ENCODE measurements at regions not wholly inside any gene's neighbourhood (a gene's known extent, or its start where the extent isn't known, plus 50 kb on each side); places are given as distances from the start of the nearest gene placed in this dataset.

DNA sequence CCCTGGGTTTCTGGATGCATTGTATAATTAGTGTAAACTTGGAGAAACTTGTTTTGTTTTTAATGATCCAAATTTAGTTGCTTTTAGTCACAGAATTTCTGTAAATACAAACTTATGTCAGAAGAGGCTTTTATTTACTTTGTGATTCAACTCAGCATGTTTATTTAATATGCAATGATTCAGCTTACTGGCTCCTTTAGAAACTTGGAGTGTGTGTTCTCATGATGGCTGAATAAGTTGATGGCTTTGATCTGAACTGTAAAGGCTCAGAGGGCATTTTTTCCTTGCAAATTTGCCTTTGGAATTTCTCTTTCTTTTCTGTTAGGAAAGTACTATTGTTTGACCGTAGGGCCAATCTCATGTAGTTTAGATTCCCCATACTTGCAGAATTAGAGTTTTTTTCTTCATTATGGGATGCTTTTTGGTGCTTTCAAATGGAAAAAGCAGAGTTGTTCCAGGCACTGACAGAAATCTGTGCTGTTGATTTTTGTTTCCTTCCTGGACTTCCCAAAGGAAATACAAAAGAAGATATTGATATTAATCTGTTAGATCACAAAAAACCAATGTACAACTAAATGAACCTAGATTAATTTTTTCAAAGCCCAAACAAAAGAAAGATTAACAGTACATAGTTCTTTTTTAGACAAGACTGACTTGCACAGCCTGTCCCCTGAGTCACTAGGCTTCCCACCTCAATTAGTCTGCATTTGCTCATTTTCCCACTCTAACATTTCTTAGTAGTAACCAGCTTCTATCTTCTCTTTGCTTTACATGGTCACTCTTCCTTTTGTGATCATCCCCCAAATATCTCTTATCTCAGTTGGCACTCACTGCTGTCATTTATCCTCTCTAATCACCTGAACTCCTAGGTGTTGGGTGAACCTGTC is 96.8 kb upstream of the AGR3 start:
- no peak for DNase-seq

DNA sequence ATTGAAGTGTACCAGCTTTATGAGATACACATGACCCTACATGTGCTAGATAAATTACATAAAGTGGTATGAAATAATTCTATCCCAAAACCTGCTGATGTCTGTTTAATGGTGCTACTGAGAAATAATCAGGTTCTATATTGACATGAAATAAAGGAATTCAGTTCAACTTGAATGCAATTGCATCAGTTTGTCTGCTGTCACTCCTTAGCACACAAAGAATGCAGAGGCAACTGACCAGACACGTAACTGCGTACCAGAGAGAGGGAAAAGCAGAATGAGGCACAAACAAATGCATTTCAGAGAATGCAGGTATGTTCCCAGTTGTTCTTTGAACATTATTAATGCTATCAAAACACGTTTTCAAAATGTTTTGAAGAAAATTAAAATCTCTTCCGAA is 98.8 kb upstream of the AGR3 start:
- no peak for DNase-seq

DNA sequence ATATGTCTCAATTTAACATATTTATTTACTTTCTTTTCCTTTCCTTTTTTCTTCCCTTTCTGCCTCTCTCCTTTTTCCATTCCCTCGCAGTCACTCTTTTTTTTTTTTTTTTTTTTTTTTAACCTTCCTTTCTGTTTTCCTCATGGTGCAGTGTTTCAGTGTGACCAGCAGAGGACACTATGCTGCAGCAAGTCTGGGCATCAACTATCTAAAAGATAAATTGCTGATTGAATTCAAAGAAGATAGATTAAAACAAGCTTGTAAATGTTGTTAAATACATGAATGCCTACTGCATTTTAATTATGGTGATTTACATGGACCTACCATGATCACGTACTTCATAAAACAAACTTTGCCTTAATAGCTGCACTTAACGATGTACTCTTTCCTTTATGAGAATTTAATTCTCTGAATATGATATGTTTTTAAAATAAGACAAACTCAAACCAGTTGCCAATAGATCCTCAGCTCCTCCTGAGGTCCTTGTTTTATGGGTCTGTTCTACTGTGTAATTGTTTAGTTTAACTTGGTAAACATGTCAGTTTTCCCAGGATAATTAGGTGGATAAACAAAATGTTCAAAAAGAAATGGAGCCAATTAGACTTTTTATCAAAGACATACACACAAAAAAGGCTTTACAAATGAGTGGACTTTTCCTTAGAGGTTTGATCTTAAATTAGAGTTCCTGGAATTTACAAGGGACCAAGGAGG is 101.0 kb upstream of the AGR3 start:
- DNase-seq: peak; percentile 41

DNA sequence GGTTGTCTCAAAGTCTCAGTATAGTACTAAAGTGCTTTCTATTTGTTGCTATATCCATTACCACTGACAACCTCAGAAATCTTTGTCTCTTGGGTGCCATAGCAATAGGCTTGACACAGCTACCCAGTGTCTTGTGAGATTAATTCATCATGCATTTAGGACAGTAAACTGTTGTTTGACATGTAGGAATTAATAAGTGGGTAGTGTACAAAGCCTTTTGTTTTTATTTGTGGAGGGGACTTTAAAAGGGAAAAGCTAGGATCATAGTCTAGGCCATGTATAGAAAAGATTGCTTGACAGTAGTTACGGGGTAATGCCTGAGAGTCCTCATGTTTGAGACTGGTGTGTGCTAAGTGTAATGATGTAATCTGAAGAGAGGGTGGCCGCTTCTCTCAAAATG is 102.6 kb upstream of the AGR3 start:
- no peak for DNase-seq

DNA sequence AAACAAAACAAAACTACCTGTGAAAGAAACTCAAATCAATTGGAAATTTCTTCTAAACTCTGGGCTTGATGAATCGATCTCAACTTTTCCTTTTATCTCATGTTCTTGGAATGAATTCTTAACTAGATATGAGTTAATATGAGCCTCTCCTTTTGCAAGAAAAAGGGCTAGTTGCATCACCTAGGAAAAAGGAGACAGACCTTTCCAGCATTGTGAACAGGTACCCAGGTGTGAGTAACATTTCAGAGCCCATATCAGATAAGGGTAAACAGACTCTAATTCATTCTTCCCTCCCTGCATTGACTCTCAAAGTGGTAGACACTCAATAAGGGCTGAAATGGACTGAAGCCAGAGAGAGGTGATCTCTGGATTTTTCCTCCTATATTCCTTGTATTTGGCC is 103.8 kb upstream of the AGR3 start:
- DNase-seq: no peak

DNA sequence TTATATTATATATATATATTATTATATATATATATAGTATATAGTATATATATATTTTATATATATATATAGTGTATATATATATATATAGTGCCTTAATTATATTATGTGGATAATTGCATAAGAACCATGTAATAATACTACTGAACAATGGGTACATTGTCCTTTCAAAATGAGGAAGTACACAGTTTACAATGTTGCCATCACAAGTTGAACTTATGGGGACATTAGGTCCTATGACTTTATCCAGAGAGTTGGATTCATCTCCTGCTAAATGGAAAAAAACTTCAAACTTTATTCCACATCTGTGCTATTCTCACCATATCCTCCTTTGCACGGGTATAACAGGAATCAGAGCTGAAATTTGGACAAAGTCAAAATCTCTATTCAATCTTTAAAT is 105.0 kb upstream of the AGR3 start:
- DNase-seq: no peak

DNA sequence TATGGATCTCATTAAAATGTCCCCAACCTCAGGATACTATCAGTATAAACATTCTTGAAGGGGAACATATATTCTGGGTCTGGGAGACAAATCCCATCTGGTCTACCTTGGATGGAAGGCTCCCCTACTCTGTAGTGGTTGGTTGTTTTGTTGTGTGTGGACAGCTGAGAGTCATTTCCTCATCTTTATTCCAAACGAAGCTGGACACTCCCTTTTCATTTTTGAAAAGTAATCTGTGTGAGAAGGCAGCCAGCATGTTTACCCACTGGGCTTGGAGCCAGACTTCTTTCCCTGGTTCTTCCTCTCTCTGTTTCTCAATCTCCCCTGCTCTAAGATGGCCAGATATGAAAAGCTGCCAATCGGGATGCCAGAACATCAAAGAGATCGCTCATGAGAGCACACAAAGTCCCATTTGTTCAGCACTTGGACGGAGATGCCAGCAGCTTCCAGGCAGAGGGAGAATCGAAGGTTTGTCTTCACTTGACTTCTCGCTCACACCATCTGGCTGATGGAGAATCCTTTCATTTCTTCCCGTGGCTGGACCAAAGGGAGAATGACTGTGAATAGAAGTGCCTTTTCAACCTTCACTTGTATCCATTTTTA is 108.1 kb upstream of the AGR3 start:
- DNase-seq: peak; percentile 13

DNA sequence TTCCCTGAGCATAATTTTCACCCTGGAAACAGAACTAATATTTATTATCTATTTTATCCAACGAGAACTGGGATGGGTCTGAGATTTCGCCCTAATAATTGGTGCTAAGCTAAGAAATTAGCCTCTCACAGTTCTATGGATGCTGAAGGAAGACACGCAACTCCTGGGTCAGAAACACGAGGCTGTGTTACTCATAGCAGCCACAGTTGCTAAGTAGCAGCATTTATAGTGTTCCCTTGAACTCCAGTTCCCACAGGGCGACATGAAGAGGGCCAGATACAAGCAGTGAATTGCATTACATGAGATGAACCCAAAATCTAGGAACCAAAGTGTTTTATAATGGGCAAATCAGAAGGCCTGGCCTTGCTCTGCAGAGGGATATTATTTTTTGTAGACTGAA is 109.8 kb upstream of the AGR3 start:
- no peak for DNase-seq

DNA sequence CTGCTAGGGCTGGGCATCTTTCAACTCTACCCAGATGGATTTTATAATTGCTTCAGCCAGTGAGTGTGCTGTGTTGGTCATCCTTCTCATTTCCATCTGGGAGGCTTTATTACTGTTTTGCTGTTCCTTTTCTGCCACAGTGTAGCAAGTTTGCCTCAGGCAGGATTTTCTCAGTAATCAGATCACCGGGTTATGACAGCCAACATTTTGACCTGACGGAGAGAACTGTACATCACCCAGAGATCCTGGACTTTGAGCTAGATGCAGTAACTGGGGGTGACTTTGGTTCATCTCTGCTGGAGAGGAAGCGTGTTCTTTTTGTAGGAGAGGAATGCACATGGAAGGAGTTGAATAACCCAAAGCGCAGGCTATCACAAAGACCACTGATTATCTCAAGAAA is 111.8 kb upstream of the AGR3 start:
- DNase-seq: no peak

DNA sequence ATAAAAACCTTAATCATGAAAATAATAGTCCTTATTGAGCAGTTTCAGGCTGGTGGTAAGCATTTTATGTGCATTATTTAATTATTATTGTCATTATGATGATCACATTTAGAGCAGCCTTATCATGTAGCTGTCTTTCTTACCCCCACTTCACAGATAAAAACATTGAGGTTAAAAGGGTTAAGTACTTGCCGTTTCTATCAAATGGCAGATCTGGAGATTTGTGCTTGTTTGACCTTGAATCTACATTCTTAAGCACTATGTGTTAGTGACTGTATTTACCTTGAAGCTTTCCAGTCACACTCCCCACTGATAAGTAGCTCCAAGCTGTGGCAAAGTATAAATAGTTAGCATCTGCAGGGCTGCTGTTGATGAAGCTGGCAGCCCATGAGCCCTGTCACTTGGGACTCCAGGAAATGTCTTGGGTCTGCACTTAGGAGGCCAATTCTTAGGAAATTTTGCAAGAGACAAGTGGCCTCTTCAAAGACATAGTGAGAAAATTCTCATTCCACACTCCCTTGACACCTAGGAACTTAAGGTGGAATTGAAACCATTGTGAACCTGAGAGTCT is 116.8 kb upstream of the AGR3 start:
- DNase-seq: no peak

DNA sequence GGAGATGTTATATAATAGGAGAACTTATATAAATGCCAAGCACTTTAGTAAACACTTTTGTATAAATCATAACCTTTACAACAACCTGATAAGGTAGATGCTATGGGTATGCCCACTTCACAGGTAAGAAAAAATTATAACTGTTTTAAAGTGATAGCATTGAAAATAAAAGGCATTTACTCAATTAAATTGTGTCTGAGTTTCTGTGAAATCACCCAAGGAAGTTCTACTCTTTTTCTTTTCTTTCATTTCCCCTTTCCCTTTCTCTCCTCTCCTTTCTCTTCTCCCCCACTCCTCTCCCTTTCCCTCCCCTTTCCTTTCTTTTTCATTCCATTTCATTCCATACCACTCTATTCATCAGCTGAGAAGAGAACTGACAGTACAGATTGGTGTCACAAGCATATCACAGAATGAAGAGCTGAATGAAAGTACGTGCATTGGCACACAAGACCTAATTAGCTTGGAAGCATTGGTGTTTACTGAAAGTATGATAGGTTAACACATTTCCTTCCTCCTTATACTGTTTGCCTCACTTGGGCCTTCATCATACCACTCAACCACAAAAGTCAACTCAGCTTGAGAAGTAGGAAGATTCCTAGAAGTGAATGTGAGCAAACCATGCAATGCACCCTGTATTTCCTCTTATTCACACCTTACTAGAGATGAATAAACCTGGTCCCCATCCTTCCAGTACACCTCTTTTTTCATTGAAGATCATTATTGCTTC is 117.9 kb upstream of the AGR3 start:
- DNase-seq: no peak

DNA sequence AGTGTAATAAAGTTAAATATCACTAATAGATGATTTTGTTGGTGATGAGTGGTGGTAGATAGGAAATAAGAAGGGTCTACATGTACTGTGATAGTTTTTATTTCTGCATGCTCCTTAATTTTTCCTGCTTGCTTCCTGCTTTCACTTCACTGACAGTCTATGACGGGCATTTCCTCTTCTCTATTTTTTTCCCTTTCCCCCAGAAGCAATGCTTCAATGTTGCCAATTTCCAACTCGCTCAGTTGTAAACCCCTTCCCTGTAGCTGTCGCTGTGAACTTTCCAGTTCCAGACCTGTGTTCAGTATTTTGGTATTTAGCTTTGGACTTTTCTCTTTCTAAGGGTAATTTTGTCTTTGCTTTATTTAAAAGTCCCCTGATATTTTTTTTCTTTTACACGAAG is 123.5 kb upstream of the AGR3 start:
- no peak for DNase-seq

DNA sequence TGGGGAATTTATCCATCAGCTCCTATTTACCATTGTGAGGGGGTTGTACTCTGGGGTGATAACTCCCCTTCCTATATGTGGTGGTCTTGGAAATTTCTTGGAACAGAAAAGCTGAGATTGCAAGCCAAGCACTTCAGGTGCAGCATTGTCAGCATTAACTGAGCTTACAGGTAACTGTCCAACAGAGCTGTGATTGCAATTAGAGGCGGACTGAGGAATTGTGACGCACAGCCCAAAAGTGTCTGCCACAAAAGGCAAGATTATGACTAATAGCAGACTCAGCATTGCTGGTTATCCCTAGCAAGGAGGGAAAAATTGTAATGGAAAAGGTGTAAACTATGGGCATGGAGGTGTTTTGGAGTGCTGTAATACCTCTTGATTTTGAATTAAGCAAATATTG is 126.1 kb upstream of the AGR3 start:
- no peak for DNase-seq

DNA sequence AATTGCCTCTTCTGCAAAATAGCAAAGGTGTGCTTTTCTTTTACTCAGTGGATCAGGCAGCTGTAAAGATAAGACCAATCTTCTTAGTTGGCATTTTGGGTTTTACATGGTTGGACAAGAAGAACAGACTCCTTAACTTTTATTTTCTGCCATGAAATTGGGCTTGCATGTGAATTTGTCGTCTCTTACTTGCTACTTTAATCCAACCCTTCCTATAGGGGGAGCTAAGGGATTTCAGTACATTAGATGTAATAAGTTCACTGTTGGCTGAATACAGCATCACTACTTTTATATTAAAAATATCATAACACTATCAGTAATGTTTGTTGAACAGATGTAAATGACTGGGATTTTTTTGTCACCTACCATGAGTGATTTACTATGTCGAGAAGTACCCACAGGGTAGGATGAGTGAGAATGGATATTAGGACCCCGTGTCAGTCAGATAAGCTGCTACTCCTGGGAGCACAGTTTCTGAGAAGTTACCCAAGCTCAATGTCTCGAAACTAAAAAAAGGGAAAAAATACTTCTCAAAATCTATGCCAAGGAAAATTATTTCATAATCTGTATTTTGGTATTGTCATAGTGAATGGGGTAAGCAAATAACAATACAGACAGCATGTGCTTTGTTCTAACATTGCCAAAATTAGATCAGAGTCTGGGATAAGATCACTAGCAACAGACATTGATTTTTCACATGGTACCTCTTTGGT is 127.4 kb upstream of the AGR3 start:
- DNase-seq: no peak

DNA sequence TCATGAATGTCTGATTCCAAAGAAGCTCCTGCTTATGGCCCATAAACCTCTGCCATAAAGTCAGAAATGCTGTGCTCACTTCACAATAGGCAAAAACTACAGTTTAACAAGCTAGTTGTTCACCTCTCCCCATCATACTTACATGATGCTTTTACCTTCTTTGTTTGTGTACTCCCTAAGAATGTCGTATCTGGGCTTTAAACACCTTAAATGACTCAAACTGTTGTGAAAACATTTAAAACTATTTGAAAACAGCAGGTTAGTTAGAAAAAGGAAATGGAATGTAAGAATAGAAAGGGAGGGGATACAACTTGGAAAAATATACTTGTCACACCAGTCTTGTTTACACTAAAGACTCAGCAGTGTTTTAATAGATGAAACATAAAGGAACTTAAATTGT is 128.2 kb upstream of the AGR3 start:
- DNase-seq: no peak

DNA sequence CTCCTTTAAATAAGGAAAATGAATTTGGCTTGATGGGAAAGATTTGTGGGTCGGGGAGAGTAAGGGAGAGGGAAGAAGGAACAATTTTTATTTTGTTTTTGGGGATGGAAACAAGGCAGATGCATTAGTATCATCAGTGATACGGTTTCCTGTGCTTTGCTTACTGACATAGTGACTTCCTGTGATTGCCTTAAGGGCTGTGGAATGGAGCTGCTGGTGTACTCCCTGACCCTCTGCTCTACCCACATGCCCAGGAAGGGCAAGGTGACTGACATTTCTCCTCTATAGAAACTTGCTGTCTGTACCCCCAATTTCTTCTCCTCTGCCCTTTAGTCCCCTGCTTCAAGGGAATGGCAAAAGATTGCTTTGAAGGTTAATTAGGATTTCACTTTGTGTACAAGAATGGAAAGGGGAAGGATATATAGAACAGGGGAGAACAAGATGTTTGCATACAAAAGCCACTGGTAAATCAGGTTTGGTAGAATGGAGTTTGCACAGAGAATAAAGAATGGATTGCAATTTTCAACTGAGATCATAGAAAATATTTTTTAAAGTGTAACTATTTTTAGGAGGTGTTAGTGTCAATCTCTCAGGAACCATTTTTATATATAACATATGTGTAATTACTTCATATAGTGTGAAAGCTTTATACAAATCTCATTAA is 129.0 kb upstream of the AGR3 start:
- no peak for DNase-seq

DNA sequence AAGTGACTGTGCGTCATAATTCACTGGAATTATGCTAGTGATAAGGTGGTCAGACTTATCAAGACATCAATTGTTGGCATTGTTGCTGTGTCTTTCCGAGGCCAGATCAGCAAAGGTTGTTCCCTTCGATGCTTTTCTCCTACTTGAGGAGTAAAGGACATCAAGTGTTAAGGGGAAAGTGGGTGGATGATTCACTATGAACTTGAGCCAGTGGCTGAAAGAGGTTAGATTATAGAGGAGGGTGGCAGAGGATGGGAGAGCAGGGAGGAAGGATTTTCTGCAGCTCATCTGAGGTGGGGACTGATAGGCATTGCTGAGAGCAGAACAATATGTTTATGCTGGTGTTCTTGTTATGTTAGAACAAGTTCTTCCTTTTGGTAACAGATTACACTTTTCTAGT is 131.4 kb upstream of the AGR3 start:
- no peak for DNase-seq

DNA sequence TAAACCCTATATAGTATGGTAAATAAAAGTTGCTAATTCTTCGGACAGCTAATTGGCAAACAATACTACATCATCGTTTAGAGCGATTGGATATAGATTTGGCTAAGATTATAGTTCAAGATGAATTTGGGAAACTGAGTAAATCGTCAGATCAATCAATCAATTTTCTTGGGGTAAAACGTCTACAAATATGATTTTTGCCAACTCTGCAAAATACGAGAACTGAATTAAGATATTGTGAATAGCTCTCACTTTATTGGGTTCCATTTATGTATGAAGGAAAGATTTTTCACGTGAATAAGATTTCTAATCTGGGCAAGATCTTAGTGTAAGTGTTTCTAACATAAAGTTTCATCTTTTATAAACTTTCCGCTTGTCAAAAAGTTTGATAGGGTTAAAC is 132.9 kb upstream of the AGR3 start:
- no peak for DNase-seq

DNA sequence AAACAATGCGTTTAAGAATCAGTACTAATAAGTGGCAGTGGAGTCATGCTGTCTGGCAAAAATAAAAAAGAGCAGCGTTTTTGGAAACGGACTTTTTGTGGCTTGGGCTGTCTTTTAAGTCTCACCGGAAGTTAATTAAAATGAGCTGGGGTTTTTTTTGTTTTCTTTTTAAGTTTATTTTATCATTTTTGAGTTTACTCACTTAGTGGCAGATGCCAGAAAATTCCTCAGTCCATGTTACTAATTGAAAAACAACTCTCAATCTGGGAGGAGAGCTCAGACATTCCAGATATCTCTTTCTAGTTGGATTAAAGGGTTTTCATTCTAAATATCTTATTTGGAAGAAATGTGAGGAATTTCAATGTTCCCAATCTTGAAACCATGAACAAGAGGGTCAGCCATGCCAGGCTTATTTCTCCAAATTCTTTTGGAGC is 133.8 kb upstream of the AGR3 start:
- DNase-seq: no peak

DNA sequence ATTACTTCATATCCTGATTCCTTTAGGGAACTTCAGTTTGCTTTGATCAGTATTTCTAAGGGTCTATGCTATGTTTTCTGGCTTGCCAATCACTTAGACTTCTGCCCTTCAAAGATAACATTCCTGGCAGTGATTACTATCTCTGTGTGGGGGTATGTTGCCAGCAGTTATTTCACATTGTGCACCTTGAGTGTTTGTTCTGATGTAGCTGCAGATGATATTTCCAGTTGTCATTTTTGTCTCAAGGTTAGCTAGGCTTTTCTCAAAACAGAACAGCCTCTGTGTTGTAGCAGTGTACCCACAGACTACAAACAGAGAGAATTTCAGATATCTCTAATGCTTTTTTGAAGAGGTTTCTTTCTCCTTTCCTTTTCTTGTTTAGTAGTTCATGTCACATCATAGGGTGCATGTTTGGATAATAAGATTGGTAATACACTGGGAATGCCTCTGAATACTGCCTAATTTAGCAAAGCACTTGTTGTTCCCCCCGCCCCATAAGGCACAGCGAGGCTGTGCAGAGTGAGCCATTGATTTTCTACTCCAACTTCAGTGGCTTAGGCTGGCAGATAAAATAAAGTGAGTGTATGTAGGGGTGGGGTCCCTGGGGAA is 134.7 kb upstream of the AGR3 start:
- DNase-seq: no peak

DNA sequence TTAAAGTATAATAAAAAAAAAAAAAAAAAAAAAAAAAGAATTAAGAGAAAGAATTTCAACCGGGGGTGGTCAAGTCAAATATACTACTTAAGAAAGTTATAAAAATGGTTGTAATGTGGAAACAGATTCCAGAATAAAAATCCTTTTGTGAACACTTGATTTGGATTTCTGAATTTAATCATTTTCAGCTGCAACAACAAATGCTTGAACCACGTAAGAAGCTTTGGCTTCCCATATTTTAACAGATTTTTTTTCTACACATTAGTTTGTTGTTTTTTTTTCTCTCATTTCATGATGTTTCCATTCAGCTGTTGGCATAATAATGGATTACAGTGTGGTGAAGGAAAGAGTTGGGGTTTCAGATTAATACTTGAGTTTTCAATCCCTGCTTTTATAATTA is 137.3 kb upstream of the AGR3 start:
- DNase-seq: no peak

Data from NCI-H2171 treated with DMSO at 0.1 percent for 48 hours (cell line).